SHP77 (cell line): ENCODE measurements at regions not wholly inside any gene's neighbourhood (a gene's known extent, or its start where the extent isn't known, plus 50 kb on each side); places are given as distances from the start of the nearest gene placed in this dataset.

Experiments
- DNase-seq, 2 experiments: peaks; one replicate each; lab custom pipeline; 2025; lab: John Stamatoyannopoulos, UW

- no peak for DNase-seq
Observed at GRCh38 chr7:26600411-26600810, 264.0 kb downstream of the SKAP2 start.

GRCh38 chr7:26603631-26604030 is 260.8 kb downstream of the SKAP2 start:
- no peak for DNase-seq

GRCh38 chr7:26608402-26608801 is 256.0 kb downstream of the SKAP2 start:
- no peak for DNase-seq

GRCh38 chr7:26609082-26609481 is 255.3 kb downstream of the SKAP2 start:
- no peak for DNase-seq

GRCh38 chr7:26609532-26609931 is 254.9 kb downstream of the SKAP2 start:
- DNase-seq = no peak

DNA sequence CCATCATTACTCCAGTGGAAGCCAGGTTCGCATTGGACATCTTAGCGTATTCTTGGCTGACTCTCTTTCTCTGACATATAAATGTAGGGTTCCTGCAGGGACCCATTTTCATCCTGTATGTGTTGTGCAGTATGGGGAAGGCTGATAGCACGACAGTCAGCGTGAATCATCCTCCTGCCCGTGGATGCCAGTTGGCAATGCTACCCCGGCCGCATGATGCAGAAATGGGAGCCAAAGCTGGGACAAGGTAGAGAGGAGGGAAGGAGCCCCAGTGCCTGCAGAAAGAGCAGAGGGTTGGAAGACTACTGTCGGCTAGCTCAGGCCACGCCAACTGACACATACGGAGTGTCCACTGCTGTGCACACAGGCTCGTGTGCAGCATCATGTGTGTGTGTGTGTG is 251.6 kb downstream of the SKAP2 start:
- no peak for DNase-seq

GRCh38 chr7:26614503-26614902 is 249.9 kb downstream of the SKAP2 start:
- no peak for DNase-seq

DNA sequence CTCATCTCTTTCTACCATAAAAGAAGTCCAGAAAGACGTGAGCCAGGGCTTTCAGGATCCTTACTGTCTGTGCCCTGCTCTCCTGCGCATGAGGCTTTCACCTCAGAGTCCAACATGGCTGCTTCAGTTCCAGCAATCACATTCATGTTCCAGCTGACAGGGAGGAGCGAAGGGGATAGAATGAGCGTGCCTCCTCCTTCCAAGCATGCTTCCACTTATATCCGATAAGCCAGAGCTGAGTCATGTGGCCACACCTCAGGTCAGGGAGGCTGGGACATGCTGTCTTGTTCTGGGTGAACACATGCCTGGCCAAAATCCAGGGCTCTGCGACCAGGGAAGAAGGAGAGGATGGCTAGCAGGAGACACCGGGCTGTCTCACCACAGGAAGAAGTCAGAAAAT is 248.2 kb downstream of the SKAP2 start:
- DNase-seq = no peak

- no peak for DNase-seq
Observed at GRCh38 chr7:26617066-26617465, 247.3 kb downstream of the SKAP2 start.
